MCF 10A (cell line): ENCODE measurements at regions not wholly inside any gene's neighbourhood (a gene's known extent, or its start where the extent isn't known, plus 50 kb on each side); places are given as distances from the start of the nearest gene placed in this dataset.

Experiments
- BruUV-seq: library from RNA; stranded (reverse); fragments of 400-500 nt; replicated peaks from 2 replicates; lab custom pipeline; 2021; lab: Mats Ljungman, UMichigan
- CTCF ChIA-PET: fragments of 300-600 bp; sonication (Branson Sonifier 250); formaldehyde crosslinking; extraction: SDS; loops from one replicate; lab custom pipeline; 2021; ENCODE audit warnings: antibody characterized with exemption, inconsistent platforms; lab: Yijun Ruan, JAX
- POLR2A ChIA-PET: fragments of 300-600, 350-650 bp; sonication (Branson Sonifier 250); formaldehyde crosslinking; extraction: SDS; loops from one replicate; lab custom pipeline; 2020; ENCODE audit warnings: antibody characterized with exemption, inconsistent platforms; lab: Yijun Ruan, JAX
- DNase-seq: peaks from one replicate; pipeline ENCODE4 v3.0.0-alpha.2; 2018; ENCODE audit not compliant: unreplicated experiment
- H3K27ac Mint-ChIP-seq: one replicate; pipeline ENCODE4 v1.8.0; 2022; ENCODE audit warnings: mild to moderate bottlenecking, low read depth, mixed read lengths; ENCODE audit not compliant: unreplicated experiment
- H3K27me3 Mint-ChIP-seq: one replicate; pipeline ENCODE4 v1.8.0; 2022; ENCODE audit warnings: mixed read lengths; ENCODE audit not compliant: insufficient read depth, unreplicated experiment
- H3K36me3 Mint-ChIP-seq: one replicate; pipeline ENCODE4 v1.8.0; 2022; ENCODE audit warnings: mild to moderate bottlenecking, moderate library complexity, mixed read lengths; ENCODE audit not compliant: insufficient read depth, unreplicated experiment
- H3K4me1 Mint-ChIP-seq: one replicate; pipeline ENCODE4 v1.8.0; 2022; ENCODE audit warnings: mixed read lengths; ENCODE audit not compliant: insufficient read depth, unreplicated experiment
- H3K4me3 Mint-ChIP-seq: one replicate; pipeline ENCODE4 v1.8.0; 2022; ENCODE audit warnings: mild to moderate bottlenecking, moderate library complexity, mixed read lengths; ENCODE audit not compliant: unreplicated experiment
- H3K9me3 Mint-ChIP-seq: one replicate; pipeline ENCODE4 v1.8.0; 2022; ENCODE audit warnings: mixed read lengths; ENCODE audit not compliant: unreplicated experiment
- intact Hi-C: fragments of 100-400 bp; cut with micrococcal nuclease; formaldehyde crosslinking; loops from 2 replicates; pipeline ENCODE4 v1.14.1; 2022
- TF ChIP-seq, protein P1 (sequence below): fragments of 200-600 bp; IDR thresholded peaks from one replicate; pipeline ENCODE4 v1.8.0; 2022; ENCODE audit warnings: antibody characterized with exemption, mild to moderate bottlenecking; ENCODE audit not compliant: unreplicated experiment

GRCh38 chr7:79787623-79788022, 334.2 kb upstream of the MAGI2 start:
- POLR2A ChIA-PET = no interaction called here
- Mint-ChIP-seq H3K27ac (no peak overlapping the region), H3K4me3 (no peak overlapping the region), H3K9me3 (no peaks in the 10 kb centered on the region), H3K27me3 (peaks cover 100% of the 10 kb centered on the region), H3K36me3 (peaks cover 6% of the 10 kb centered on the region), H3K4me1 (no peaks in the 10 kb centered on the region)
- no TSS peak for BruUV-seq
- TF ChIP-seq, protein P1, sequence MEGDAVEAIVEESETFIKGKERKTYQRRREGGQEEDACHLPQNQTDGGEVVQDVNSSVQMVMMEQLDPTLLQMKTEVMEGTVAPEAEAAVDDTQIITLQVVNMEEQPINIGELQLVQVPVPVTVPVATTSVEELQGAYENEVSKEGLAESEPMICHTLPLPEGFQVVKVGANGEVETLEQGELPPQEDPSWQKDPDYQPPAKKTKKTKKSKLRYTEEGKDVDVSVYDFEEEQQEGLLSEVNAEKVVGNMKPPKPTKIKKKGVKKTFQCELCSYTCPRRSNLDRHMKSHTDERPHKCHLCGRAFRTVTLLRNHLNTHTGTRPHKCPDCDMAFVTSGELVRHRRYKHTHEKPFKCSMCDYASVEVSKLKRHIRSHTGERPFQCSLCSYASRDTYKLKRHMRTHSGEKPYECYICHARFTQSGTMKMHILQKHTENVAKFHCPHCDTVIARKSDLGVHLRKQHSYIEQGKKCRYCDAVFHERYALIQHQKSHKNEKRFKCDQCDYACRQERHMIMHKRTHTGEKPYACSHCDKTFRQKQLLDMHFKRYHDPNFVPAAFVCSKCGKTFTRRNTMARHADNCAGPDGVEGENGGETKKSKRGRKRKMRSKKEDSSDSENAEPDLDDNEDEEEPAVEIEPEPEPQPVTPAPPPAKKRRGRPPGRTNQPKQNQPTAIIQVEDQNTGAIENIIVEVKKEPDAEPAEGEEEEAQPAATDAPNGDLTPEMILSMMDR = no peak
- DNase-seq = no peak
- CTCF ChIA-PET = interaction anchor here (0.7 to 1.5 kb wide), 2 partner anchors 11 to 501 kb away, joined by 3 to 6 read pairs; no protein-coding TSS in a partner anchor
- intact Hi-C loops = no loop called here

DNA sequence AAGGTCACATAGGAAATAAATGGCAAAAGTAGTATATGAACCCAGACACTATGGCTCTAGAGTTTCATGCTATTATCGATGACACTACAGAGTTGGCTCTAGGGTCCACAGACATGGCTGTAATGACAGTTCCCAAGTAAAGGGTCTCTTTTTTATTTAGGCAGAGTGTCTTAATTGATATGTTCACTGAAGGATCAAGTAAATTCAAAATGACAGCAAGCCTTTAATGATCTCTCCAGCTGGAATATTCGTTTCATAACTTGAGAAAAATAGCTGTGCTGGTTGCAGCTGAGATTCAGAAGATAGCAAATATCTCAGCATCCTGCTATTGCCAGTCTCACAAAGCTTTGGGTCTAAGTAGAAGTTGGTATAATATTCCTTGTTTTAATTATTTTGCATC, 333.6 kb upstream of the MAGI2 start:
- no TSS peak for BruUV-seq
- peaks cover 100% of the 10 kb centered on the region for H3K27me3 Mint-ChIP-seq
- H3K36me3 Mint-ChIP-seq = peaks cover 2% of the 10 kb centered on the region
- TF ChIP-seq, protein P1 = no peak
- no peak for DNase-seq
- H3K9me3 Mint-ChIP-seq = no peaks in the 10 kb centered on the region
- POLR2A ChIA-PET = no interaction called here
- CTCF ChIA-PET = interaction anchor here (0.7 to 1.5 kb wide), 2 partner anchors 10 to 501 kb away, joined by 3 to 6 read pairs; no protein-coding TSS in a partner anchor
- intact Hi-C loops = no loop called here
- H3K27ac Mint-ChIP-seq = no peak overlapping the region
- H3K4me3 Mint-ChIP-seq = no peak overlapping the region
- no peaks in the 10 kb centered on the region for H3K4me1 Mint-ChIP-seq

- ChIA-PET CTCF (interaction anchor here (0.6 kb wide), 1 partner anchor 1765 kb away, joined by 4 read pairs; no protein-coding TSS in a partner anchor), POLR2A (no interaction called here)
- no peaks in the 10 kb centered on the region for H3K4me1 Mint-ChIP-seq
- H3K4me3 Mint-ChIP-seq = no peak overlapping the region
- no peaks in the 10 kb centered on the region for H3K9me3 Mint-ChIP-seq
- intact Hi-C loops = no loop called here
- no peaks in the 10 kb centered on the region for H3K36me3 Mint-ChIP-seq
- H3K27ac Mint-ChIP-seq = no peak overlapping the region
- peaks cover 99% of the 10 kb centered on the region for H3K27me3 Mint-ChIP-seq
- DNase-seq = no peak
- TF ChIP-seq, protein P1 = no peak
- no TSS peak for BruUV-seq
Measured at GRCh38 chr7:79786187-79786586, 332.7 kb upstream of the MAGI2 start.

DNA sequence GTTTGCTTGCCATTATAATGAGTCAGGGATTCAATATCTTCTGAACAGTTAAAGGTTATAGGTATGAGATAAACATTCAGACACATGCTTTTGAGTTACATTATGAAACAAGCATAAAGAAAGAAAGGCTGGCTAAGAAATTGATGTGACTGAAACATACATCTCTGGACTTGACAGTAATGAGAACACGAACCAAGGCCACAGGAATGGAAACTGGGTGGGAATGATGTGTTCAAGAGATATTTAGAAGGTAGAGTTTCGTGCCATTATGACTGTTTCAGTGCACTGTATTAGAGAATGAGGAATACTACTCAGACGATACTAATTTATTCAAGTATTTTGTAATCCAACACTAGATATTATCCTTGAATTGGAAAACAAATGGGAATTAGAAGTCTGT, 332.1 kb upstream of the MAGI2 start:
- TF ChIP-seq, protein P1 = no peak
- no TSS peak for BruUV-seq
- intact Hi-C loops = no loop called here
- Mint-ChIP-seq H3K9me3 (no peaks in the 10 kb centered on the region), H3K4me1 (no peaks in the 10 kb centered on the region), H3K36me3 (no peaks in the 10 kb centered on the region), H3K27me3 (peaks cover 97% of the 10 kb centered on the region), H3K4me3 (no peak overlapping the region), H3K27ac (no peak overlapping the region)
- ChIA-PET POLR2A (no interaction called here), CTCF (interaction anchor here (0.6 kb wide), 2 partner anchors 232 to 1764 kb away, joined by 3 to 4 read pairs; no protein-coding TSS in a partner anchor)
- DNase-seq = no peak
